ENCODE measurements at regions not wholly inside any gene's neighbourhood (a gene's known extent, or its start where the extent isn't known, plus 50 kb on each side); places are given as distances from the start of the nearest gene placed in this dataset.

- no peak for TF ChIP-seq CTCF (IDR thresholded peaks at IDR 0.05 in 8 of 11, conservative IDR thresholded peaks at IDR 0.05 in 3 of 11)
- no peak for TF ChIP-seq POLR2A (IDR thresholded peaks at IDR 0.05)
- no peak for TF ChIP-seq POLR2AphosphoS5 (IDR thresholded peaks at IDR 0.05)
Observed at GRCh38 chr3:177694316-177694715, 497.0 kb upstream of the TBL1XR1 start.

All from spleen (tissue), 7 donors.